OCI-LY1 (cell line): ENCODE measurements at regions not wholly inside any gene's neighbourhood (a gene's known extent, or its start where the extent isn't known, plus 50 kb on each side); places are given as distances from the start of the nearest gene placed in this dataset.

Experiments used
- H2AFZ ChIP-seq: fragments of 200-600 bp; sonication (generic), shearing (Covaris generic); 2 replicates; pipeline ENCODE4 v1.6.0; 2014; ENCODE audit warnings: antibody characterized with exemption, mild to moderate bottlenecking, low read length
- H3F3A ChIP-seq: fragments of 200-600 bp; sonication (generic), shearing (Covaris generic); 2 replicates; pipeline ENCODE4 v1.6.0; 2014; ENCODE audit warnings: mild to moderate bottlenecking, antibody characterized with exemption, low read length, moderate library complexity; ENCODE audit not compliant: insufficient read depth
- H3K27ac ChIP-seq: fragments of 200-600 bp; sonication (generic); 2 replicates; pipeline ENCODE4 v1.5.1; 2014; ENCODE audit warnings: low read length, mixed run types, mild to moderate bottlenecking, low read depth; ENCODE audit not compliant: poor library complexity, severe bottlenecking
- H3K27me3 ChIP-seq: fragments of 200-600 bp; sonication (generic); 2 replicates; pipeline ENCODE4 v1.6.0; 2014; ENCODE audit warnings: antibody characterized with exemption, mild to moderate bottlenecking, low read length, moderate library complexity; ENCODE audit not compliant: insufficient read depth
- H3K36me3 ChIP-seq: fragments of 200-600 bp; sonication (generic); 2 replicates; pipeline ENCODE4 v1.6.1; 2014; ENCODE audit warnings: mild to moderate bottlenecking, antibody characterized with exemption, low read length, moderate library complexity, mixed read lengths; ENCODE audit not compliant: insufficient read depth
- H3K4me1 ChIP-seq: fragments of 200-600 bp; sonication (generic); 2 replicates; pipeline ENCODE4 v1.5.1; 2014; ENCODE audit warnings: mild to moderate bottlenecking, low read length, moderate library complexity; ENCODE audit not compliant: insufficient read depth, severe bottlenecking
- H3K4me2 ChIP-seq: fragments of 200-600 bp; sonication (generic), shearing (Covaris generic); 2 replicates; pipeline ENCODE4 v1.6.1; 2014; ENCODE audit warnings: low read length
- H3K4me3 ChIP-seq: fragments of 200-600 bp; sonication (generic); 2 replicates; pipeline ENCODE4 v1.5.1; 2014; ENCODE audit warnings: low read length, low read depth, mild to moderate bottlenecking, mixed read lengths; ENCODE audit not compliant: poor library complexity, severe bottlenecking
- H3K79me2 ChIP-seq: fragments of 200-600 bp; shearing (Covaris generic); 2 replicates; pipeline ENCODE4 v1.6.1; 2016; ENCODE audit warnings: mixed run types, low read length, mixed read lengths; ENCODE audit not compliant: insufficient read depth
- H3K9ac ChIP-seq: fragments of 200-600 bp; sonication (generic), shearing (Covaris generic); 2 replicates; pipeline ENCODE4 v1.6.1; 2014; ENCODE audit warnings: mild to moderate bottlenecking, low read length, mixed read lengths
- H3K9me2 ChIP-seq: fragments of 200-600 bp; sonication (generic), shearing (Covaris generic); 2 replicates; pipeline ENCODE4 v1.6.1; 2014; ENCODE audit warnings: low read depth, mild to moderate bottlenecking, low read length, mixed read lengths
- H3K9me3 ChIP-seq: fragments of 200-600 bp; shearing (Covaris generic); 2 replicates; pipeline ENCODE4 v1.6.1; 2014; ENCODE audit warnings: low read length, mixed read lengths
- H4K20me1 ChIP-seq: fragments of 200-600 bp; sonication (generic), shearing (Covaris generic); 2 replicates; pipeline ENCODE4 v1.6.0; 2016; ENCODE audit warnings: mild to moderate bottlenecking, low read length; ENCODE audit not compliant: insufficient read depth
- CTCF ChIP-seq: fragments of 200-600 bp; sonication (generic), shearing (Covaris generic); IDR thresholded peaks from 2 replicates; pipeline ENCODE4 v1.5.1; 2017; ENCODE audit warnings: mild to moderate bottlenecking, antibody characterized with exemption, low read length, moderate library complexity, mixed read lengths
- EZH2 ChIP-seq: fragments of 200-600 bp; sonication (generic), shearing (Covaris generic); IDR thresholded peaks from 2 replicates; pipeline ENCODE4 v1.8.0; 2017; ENCODE audit warnings: borderline replicate concordance, mixed run types, mild to moderate bottlenecking, antibody characterized with exemption, low read length, moderate library complexity, mixed read lengths

- Histone ChIP-seq H3K27ac (no peak overlapping the region), H3K4me2 (no peak overlapping the region), H3K9ac (no peak overlapping the region), H3K79me2 (no peaks in the 10 kb centered on the region), H3F3A (no peaks in the 10 kb centered on the region), H3K36me3 (no peaks in the 10 kb centered on the region), H3K27me3 (no peaks in the 10 kb centered on the region), H3K4me1 (no peaks in the 10 kb centered on the region), H3K4me3 (no peak overlapping the region), H3K9me3 (no peaks in the 10 kb centered on the region), H4K20me1 (no peaks in the 10 kb centered on the region), H3K9me2 (no peaks in the 10 kb centered on the region), H2AFZ (no peak overlapping the region)
- TF ChIP-seq EZH2: no peak
Observed at GRCh38 chr17:13755851-13756250, 154.1 kb upstream of the HS3ST3A1 start.

GRCh38 chr17:13756763-13757162, 155.0 kb upstream of the HS3ST3A1 start:
- H2AFZ ChIP-seq: no peak overlapping the region
- H3K79me2 ChIP-seq: no peaks in the 10 kb centered on the region
- TF ChIP-seq EZH2: no peak
- TF ChIP-seq CTCF: no peak
- no peak overlapping the region for H3K4me2 ChIP-seq
- no peaks in the 10 kb centered on the region for H3K36me3 ChIP-seq
- no peaks in the 10 kb centered on the region for H4K20me1 ChIP-seq
- H3F3A ChIP-seq: no peaks in the 10 kb centered on the region
- H3K27ac ChIP-seq: no peak overlapping the region
- H3K4me3 ChIP-seq: no peak overlapping the region
- no peaks in the 10 kb centered on the region for H3K9me2 ChIP-seq
- no peaks in the 10 kb centered on the region for H3K4me1 ChIP-seq
- no peaks in the 10 kb centered on the region for H3K9me3 ChIP-seq
- H3K9ac ChIP-seq: no peak overlapping the region
- no peaks in the 10 kb centered on the region for H3K27me3 ChIP-seq

GRCh38 chr17:13757871-13758270, 156.1 kb upstream of the HS3ST3A1 start:
- Histone ChIP-seq H3K9me3 (no peaks in the 10 kb centered on the region), H3K79me2 (no peaks in the 10 kb centered on the region), H3K36me3 (no peaks in the 10 kb centered on the region), H4K20me1 (no peaks in the 10 kb centered on the region), H2AFZ (no peak overlapping the region), H3K27me3 (no peaks in the 10 kb centered on the region), H3K4me1 (no peaks in the 10 kb centered on the region), H3K4me3 (no peak overlapping the region), H3K9ac (no peak overlapping the region), H3F3A (no peaks in the 10 kb centered on the region), H3K27ac (no peak overlapping the region), H3K4me2 (no peak overlapping the region), H3K9me2 (no peaks in the 10 kb centered on the region)
- TF ChIP-seq EZH2 (no peak), CTCF (no peak)

- Histone ChIP-seq H3K27me3 (no peaks in the 10 kb centered on the region), H3K9ac (no peak overlapping the region), H3K79me2 (no peaks in the 10 kb centered on the region), H3K36me3 (no peaks in the 10 kb centered on the region), H2AFZ (no peak overlapping the region), H3K9me2 (no peaks in the 10 kb centered on the region), H3K4me3 (no peak overlapping the region), H4K20me1 (no peaks in the 10 kb centered on the region), H3F3A (no peaks in the 10 kb centered on the region), H3K4me1 (no peaks in the 10 kb centered on the region), H3K27ac (no peak overlapping the region), H3K9me3 (no peaks in the 10 kb centered on the region), H3K4me2 (no peak overlapping the region)
- no peak for TF ChIP-seq CTCF
- no peak for TF ChIP-seq EZH2
Observed at GRCh38 chr17:13759518-13760335, 158.0 kb upstream of the HS3ST3A1 start.
